ENCODE measurements at regions not wholly inside any gene's neighbourhood (a gene's known extent, or its start where the extent isn't known, plus 50 kb on each side); places are given as distances from the start of the nearest gene placed in this dataset.

GRCh38 chr1:64356636-64357256 lies 113.2 kb upstream of the CACHD1 start:
- DNase-seq (ENCODE audit: low spot score) = no peak
- intact Hi-C loops (cut with DNase I) = no loop called here
- no peak for ATAC-seq

GRCh38 chr1:64357422-64357821 lies 112.5 kb upstream of the CACHD1 start:
- ATAC-seq = no peak
- intact Hi-C loops (cut with DNase I) = no loop called here
- no peak for DNase-seq (ENCODE audit: low spot score)

- intact Hi-C loops (cut with DNase I) = no loop called here
- DNase-seq (ENCODE audit: low spot score) (no peak), ATAC-seq (no peak)
Observed at GRCh38 chr1:64358692-64359091, 111.2 kb upstream of the CACHD1 start.

- no peak for ATAC-seq
- DNase-seq (ENCODE audit: low spot score) = no peak
- intact Hi-C loops (cut with DNase I) = no loop called here
Observed at GRCh38 chr1:64361974-64362373, 108.0 kb upstream of the CACHD1 start.

GRCh38 chr1:64363111-64363510 lies 106.8 kb upstream of the CACHD1 start:
- intact Hi-C loops (cut with DNase I) = no loop called here
- DNase-seq (ENCODE audit: low spot score) = no peak
- ATAC-seq = no peak

GRCh38 chr1:64363616-64364015 lies 106.3 kb upstream of the CACHD1 start:
- DNase-seq (ENCODE audit: low spot score) (no peak), ATAC-seq (no peak)
- intact Hi-C loops (cut with DNase I) = no loop called here

GRCh38 chr1:64366821-64367220 lies 103.1 kb upstream of the CACHD1 start:
- no peak for ATAC-seq
- intact Hi-C loops (cut with DNase I) = no loop called here
- DNase-seq (ENCODE audit: low spot score) = no peak

- intact Hi-C loops (cut with DNase I) = no loop called here
- DNase-seq (ENCODE audit: low spot score) (no peak), ATAC-seq (no peak)
Observed at GRCh38 chr1:64368344-64368743, 101.6 kb upstream of the CACHD1 start.

GRCh38 chr1:64378826-64379225 lies 91.1 kb upstream of the CACHD1 start:
- intact Hi-C loops (cut with DNase I) = no loop called here
- DNase-seq (ENCODE audit: low spot score) (no peak), ATAC-seq (no peak)

- ATAC-seq (no peak), DNase-seq (ENCODE audit: low spot score) (no peak)
- intact Hi-C loops (cut with DNase I) = no loop called here
Observed at GRCh38 chr1:64387389-64388285, 82.3 kb upstream of the CACHD1 start.

- intact Hi-C loops (cut with DNase I) = no loop called here
- ATAC-seq (no peak), DNase-seq (ENCODE audit: low spot score) (no peak)
Observed at GRCh38 chr1:64388336-64388735, 81.6 kb upstream of the CACHD1 start.

GRCh38 chr1:64392109-64392508 lies 77.8 kb upstream of the CACHD1 start:
- no peak for ATAC-seq

GRCh38 chr1:64393790-64394189 lies 76.1 kb upstream of the CACHD1 start:
- ATAC-seq = no peak
- intact Hi-C loops (cut with DNase I) = no loop called here
- no peak for DNase-seq (ENCODE audit: low spot score)

More at GRCh38 chr1:64392109-64392508, 77.8 kb upstream of the CACHD1 start:
- DNase-seq (ENCODE audit: low spot score) = no peak
- intact Hi-C loops (cut with DNase I) = no loop called here

- ATAC-seq (no peak), DNase-seq (ENCODE audit: low spot score) (no peak)
- intact Hi-C loops (cut with DNase I) = no loop called here
Observed at GRCh38 chr1:64396817-64397216, 73.1 kb upstream of the CACHD1 start.

GRCh38 chr1:64397541-64397940 lies 72.4 kb upstream of the CACHD1 start:
- intact Hi-C loops (cut with DNase I) = no loop called here
- DNase-seq (ENCODE audit: low spot score) = no peak
- no peak for ATAC-seq

- DNase-seq (ENCODE audit: low spot score) = no peak
- intact Hi-C loops (cut with DNase I) = no loop called here
- ATAC-seq = no peak
Observed at GRCh38 chr1:64398936-64399335, 71.0 kb upstream of the CACHD1 start.

GRCh38 chr1:64401285-64401684 lies 68.6 kb upstream of the CACHD1 start:
- ATAC-seq (no peak), DNase-seq (ENCODE audit: low spot score) (no peak)
- intact Hi-C loops (cut with DNase I) = no loop called here

GRCh38 chr1:64403331-64403730 lies 66.6 kb upstream of the CACHD1 start:
- ATAC-seq (no peak), DNase-seq (ENCODE audit: low spot score) (no peak)
- intact Hi-C loops (cut with DNase I) = no loop called here

GRCh38 chr1:64404202-64404601 lies 65.7 kb upstream of the CACHD1 start:
- ATAC-seq = peak; percentile 65
- intact Hi-C loops (cut with DNase I) = no loop called here
- DNase-seq (ENCODE audit: low spot score) = no peak

GRCh38 chr1:64405833-64406232 lies 64.1 kb upstream of the CACHD1 start:
- ATAC-seq (no peak), DNase-seq (ENCODE audit: low spot score) (no peak)
- intact Hi-C loops (cut with DNase I) = no loop called here

GRCh38 chr1:64410217-64410616 lies 59.7 kb upstream of the CACHD1 start:
- intact Hi-C loops (cut with DNase I) = no loop called here
- DNase-seq (ENCODE audit: low spot score) = no peak
- ATAC-seq = no peak
